Coronary artery (tissue), 2 donors: ENCODE measurements at regions not wholly inside any gene's neighbourhood (a gene's known extent, or its start where the extent isn't known, plus 50 kb on each side); places are given as distances from the start of the nearest gene placed in this dataset.

Source experiments
- DNase-seq: peaks from one replicate; pipeline ENCODE4 v3.0.0-alpha.2; 2017; ENCODE audit warnings: low spot score
- H3K27ac ChIP-seq, 2 donors: fragments of 200-600 bp; sonication (generic); one replicate each; pipeline ENCODE4 v1.5.1; 2016 to 2019
- H3K4me3 ChIP-seq: fragments of 200-600 bp; sonication (generic); 2 replicates; pipeline ENCODE4 v1.5.1; 2016; ENCODE audit warnings: mild to moderate bottlenecking, moderate library complexity
- TF ChIP-seq, protein P1 (sequence below): fragments of 200-600 bp; sonication (generic); IDR thresholded peaks from one replicate; pipeline ENCODE4 v1.5.1; 2019; ENCODE audit warnings: antibody characterized with exemption

DNA sequence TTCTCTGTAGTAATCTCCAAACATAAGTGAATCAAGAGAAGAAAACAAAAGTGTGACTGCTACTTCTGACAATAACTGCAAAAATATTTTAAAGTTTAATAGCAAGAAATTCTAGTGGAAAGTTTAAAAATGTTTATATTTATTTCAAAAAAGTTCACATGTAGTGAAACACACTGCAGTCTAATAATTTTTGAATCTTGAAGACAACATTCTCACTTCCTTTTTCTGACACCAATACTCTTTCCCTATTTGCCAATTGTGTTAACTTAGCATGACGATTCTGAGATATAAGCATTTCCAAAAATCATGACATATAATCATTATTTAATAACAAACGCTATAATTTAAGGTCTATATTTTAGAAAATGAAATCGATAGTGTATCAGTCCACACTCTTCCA, 429.1 kb upstream of the PKDCC start:
- no peak for DNase-seq
- Histone ChIP-seq H3K27ac (no peak overlapping the region), H3K4me3 (no peak overlapping the region)
- TF ChIP-seq, protein P1, sequence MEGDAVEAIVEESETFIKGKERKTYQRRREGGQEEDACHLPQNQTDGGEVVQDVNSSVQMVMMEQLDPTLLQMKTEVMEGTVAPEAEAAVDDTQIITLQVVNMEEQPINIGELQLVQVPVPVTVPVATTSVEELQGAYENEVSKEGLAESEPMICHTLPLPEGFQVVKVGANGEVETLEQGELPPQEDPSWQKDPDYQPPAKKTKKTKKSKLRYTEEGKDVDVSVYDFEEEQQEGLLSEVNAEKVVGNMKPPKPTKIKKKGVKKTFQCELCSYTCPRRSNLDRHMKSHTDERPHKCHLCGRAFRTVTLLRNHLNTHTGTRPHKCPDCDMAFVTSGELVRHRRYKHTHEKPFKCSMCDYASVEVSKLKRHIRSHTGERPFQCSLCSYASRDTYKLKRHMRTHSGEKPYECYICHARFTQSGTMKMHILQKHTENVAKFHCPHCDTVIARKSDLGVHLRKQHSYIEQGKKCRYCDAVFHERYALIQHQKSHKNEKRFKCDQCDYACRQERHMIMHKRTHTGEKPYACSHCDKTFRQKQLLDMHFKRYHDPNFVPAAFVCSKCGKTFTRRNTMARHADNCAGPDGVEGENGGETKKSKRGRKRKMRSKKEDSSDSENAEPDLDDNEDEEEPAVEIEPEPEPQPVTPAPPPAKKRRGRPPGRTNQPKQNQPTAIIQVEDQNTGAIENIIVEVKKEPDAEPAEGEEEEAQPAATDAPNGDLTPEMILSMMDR: no peak

DNA sequence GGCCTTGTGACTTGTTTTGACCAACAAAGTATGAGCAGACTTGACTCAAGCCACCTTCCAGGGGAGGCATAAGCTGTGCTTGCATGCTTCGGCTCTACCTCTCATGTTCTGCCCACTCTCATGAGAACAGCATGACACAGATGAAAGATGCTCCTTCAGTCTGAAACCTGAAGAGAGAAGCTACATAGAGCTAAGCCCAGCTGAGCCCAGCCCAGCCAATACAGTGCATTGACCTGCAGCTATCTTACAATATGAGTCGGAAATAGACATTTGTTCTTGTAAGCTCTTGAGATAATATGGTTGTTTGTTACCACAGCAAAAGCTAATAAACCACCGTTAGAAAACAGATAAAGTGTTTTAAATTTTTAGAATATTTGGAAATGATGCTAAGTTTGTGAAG, 426.7 kb upstream of the PKDCC start:
- H3K27ac ChIP-seq: no peak overlapping the region
- TF ChIP-seq, protein P1: no peak
- no peak for DNase-seq

DNA sequence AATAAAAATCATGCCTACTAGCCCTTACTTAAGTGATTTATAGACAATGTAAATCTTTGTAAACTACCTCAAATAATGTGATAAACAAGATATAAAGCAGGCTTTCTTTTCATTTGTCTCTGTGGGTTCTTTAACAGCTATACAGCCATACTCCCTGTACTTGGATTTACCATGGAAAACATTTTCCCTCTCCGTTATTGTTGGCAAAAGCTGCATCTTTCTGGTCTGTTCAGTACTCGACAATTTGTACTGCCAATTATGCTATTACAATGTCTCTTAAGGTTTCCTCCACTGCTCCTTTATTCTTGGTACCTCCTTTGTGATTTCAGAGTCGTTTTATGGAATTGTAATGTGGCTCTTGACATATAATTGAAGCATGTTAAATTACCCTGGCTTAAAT, 426.3 kb upstream of the PKDCC start:
- Histone ChIP-seq H3K27ac (no peak overlapping the region), H3K4me3 (no peak overlapping the region)
- TF ChIP-seq, protein P1: no peak
- DNase-seq: no peak

More for the DNA sequence above, 426.7 kb upstream of the PKDCC start:
- no peak overlapping the region for H3K4me3 ChIP-seq

DNA sequence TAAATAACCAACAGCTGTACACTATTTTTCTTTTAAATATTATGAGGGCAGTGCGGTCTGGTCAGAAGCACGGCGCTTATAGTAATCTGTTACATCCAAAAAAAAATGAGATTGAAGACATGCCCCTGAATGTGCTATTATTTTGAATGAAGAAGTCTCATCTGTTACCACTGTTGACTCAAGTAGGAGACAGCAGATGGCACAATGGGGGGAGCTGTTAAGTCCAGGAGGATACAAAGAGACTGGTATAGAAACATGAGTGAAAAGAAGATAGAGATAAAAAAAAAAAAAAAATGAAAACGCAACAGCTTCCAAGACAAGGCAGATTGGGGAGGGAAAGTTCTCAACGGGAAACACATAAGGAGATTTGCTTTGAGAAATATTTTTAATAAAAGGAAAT, 425.5 kb upstream of the PKDCC start:
- TF ChIP-seq, protein P1: no peak
- no peak for DNase-seq
- Histone ChIP-seq H3K4me3 (no peak overlapping the region), H3K27ac (no peak overlapping the region)

DNA sequence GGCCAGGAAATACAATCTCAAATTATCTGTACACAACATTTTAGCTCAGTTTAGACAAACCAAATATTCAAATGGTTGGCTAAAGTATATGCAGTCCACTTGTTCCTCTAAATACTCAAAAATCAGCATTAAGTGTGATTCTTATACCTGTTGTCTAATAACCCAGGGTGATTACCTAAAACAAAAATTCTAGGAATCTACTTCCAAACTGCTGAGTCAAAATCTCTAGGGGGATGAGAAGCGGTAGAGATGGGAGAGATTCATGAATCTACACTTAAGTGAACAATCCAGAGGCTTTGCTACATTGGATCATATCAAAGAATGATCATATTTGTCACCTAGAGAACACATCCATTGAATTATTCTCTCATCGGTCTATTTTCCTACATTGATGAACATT, 420.9 kb upstream of the PKDCC start:
- TF ChIP-seq, protein P1: no peak
- Histone ChIP-seq H3K27ac (no peak overlapping the region), H3K4me3 (no peak overlapping the region)
- no peak for DNase-seq

DNA sequence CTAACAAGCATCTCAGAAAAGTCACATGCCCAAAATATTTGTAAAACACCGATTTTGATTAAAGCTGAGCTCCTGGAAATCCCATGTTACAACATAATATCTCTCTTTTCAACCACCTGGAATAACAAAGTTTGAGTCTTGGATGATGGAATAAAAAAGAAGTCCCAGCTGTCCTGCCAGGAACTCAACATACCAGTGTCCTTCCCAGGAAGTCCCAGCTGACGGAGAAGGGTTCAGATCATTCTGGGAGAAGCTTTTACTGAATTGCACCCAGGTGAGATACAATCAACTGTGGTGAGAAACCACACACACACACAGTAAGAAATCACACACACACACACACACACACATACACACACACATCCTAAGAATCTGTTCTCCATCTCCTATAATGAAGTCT, 413.1 kb upstream of the PKDCC start:
- TF ChIP-seq, protein P1: no peak
- no peak for DNase-seq
- Histone ChIP-seq H3K27ac (no peak overlapping the region), H3K4me3 (no peak overlapping the region)

DNA sequence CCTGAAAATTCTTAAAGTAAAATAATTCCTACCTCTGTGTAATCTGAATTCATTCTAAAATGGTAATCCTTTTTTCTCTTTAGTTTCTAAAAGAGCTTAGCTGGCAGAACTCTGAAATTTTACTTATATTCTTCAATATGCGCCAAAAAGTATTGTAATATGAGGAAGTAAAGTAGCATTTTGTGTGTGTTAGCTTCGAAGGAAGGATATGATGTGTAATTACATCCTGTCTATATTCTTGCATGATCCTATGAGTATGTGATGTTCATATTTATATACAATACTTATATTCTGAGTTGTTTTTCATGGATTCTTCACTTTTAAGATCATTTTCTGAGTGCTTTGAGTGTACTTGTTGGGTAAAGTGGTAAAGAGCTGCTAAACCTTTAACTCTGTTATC, 402.9 kb upstream of the PKDCC start:
- TF ChIP-seq, protein P1: no peak
- H3K4me3 ChIP-seq: no peak overlapping the region
- DNase-seq: no peak
- no peak overlapping the region for H3K27ac ChIP-seq
